Liver (tissue), 8 donors: ENCODE measurements at regions not wholly inside any gene's neighbourhood (a gene's known extent, or its start where the extent isn't known, plus 50 kb on each side); places are given as distances from the start of the nearest gene placed in this dataset.

ENCODE experiments used
- DNase-seq: peaks from one replicate; pipeline ENCODE4 v3.0.0-alpha.2; 2017; ENCODE audit warnings: low spot score
- H3K27ac ChIP-seq, 2 donors: one replicate each; pipeline ENCODE4 v1.7.0; 2013; ENCODE audit warnings: inconsistent platforms in 2 of 2, low read length in 2 of 2, control low read depth in 1 of 2, low read depth in 1 of 2, mild to moderate bottlenecking in 1 of 2
- H3K27me3 ChIP-seq, 4 donors: one replicate each; pipeline versions ENCODE4 v1.6.1 to v1.7.0; 2013; ENCODE audit warnings: low read length in 3 of 4, inconsistent platforms in 1 of 4, mild to moderate bottlenecking in 1 of 4, moderate library complexity in 1 of 4; ENCODE audit not compliant: control insufficient read depth in 4 of 4, insufficient read depth in 4 of 4
- H3K36me3 ChIP-seq, 4 donors: one replicate each; pipeline versions ENCODE4 v1.6.1 to v1.7.0; 2013; ENCODE audit warnings: low read length in 3 of 4, mild to moderate bottlenecking in 3 of 4, low read depth in 1 of 4, moderate library complexity in 1 of 4; ENCODE audit not compliant: control insufficient read depth in 4 of 4, insufficient read depth in 3 of 4
- H3K4me1 ChIP-seq, 4 donors: one replicate each; pipeline versions ENCODE4 v1.6.1 to v1.7.0; 2013; ENCODE audit warnings: low read length in 3 of 4, mild to moderate bottlenecking in 3 of 4, moderate library complexity in 1 of 4; ENCODE audit not compliant: control insufficient read depth in 4 of 4, insufficient read depth in 4 of 4
- H3K4me3 ChIP-seq, 3 donors: one replicate each; pipeline versions ENCODE4 v1.6.1 to v1.7.0; 2013; ENCODE audit warnings: low read length in 3 of 3, control low read depth in 1 of 3, low read depth in 1 of 3, mild to moderate bottlenecking in 1 of 3
- H3K9ac ChIP-seq, 2 donors: one replicate each; pipeline ENCODE4 v1.7.0; 2013; ENCODE audit warnings: low read length in 2 of 2, mild to moderate bottlenecking in 2 of 2, moderate library complexity in 2 of 2, control low read depth in 1 of 2, low read depth in 1 of 2
- H3K9me3 ChIP-seq, 4 donors: one replicate each; pipeline versions ENCODE4 v1.6.1 to v1.7.0; 2013; ENCODE audit warnings: low read length in 3 of 4; ENCODE audit not compliant: control insufficient read depth in 4 of 4
- ATF3 ChIP-seq: IDR thresholded peaks from 2 replicates; pipeline ENCODE4 v1.6.1; 2016; ENCODE audit warnings: antibody characterized with exemption
- CTCF ChIP-seq: fragments of 150-350 bp; IDR thresholded peaks from 2 replicates; pipeline ENCODE4 v1.5.1; 2017; ENCODE audit warnings: improper control_type of control experiment, low read depth, low read length; ENCODE audit not compliant: missing input control
- EGR1 ChIP-seq, 2 donors: IDR thresholded peaks; 2 replicates each; pipeline ENCODE4 v1.6.1; 2016 to 2018; ENCODE audit warnings: antibody characterized with exemption in 2 of 2, low read depth in 2 of 2
- FOXA1 ChIP-seq: IDR thresholded peaks from 2 replicates; pipeline ENCODE4 v1.6.1; 2016; ENCODE audit warnings: antibody characterized with exemption
- FOXA2 ChIP-seq: IDR thresholded peaks from 2 replicates; pipeline ENCODE4 v1.6.1; 2016; ENCODE audit warnings: antibody characterized with exemption
- GABPA ChIP-seq, 2 donors: IDR thresholded peaks in 1 of 2; conservative IDR thresholded peaks in 1 of 2; 2 replicates each; pipeline ENCODE4 v1.6.1; 2016; ENCODE audit warnings: antibody characterized with exemption in 2 of 2, mild to moderate bottlenecking in 1 of 2, moderate library complexity in 1 of 2
- HNF4A ChIP-seq, 2 donors: conservative IDR thresholded peaks; 2 replicates each; pipeline ENCODE4 v1.6.1; 2016; ENCODE audit warnings: antibody characterized with exemption in 2 of 2, mild to moderate bottlenecking in 2 of 2
- HNF4G ChIP-seq: IDR thresholded peaks from 2 replicates; pipeline ENCODE4 v1.6.1; 2016; ENCODE audit warnings: antibody characterized with exemption
- JUND ChIP-seq, 2 donors: IDR thresholded peaks; 2 replicates each; pipeline ENCODE4 v1.6.1; 2016; ENCODE audit warnings: antibody characterized with exemption in 2 of 2
- MAX ChIP-seq: IDR thresholded peaks from 2 replicates; pipeline ENCODE4 v1.6.1; 2016; ENCODE audit warnings: antibody characterized with exemption
- NR2F2 ChIP-seq: IDR thresholded peaks from 2 replicates; pipeline ENCODE4 v1.6.1; 2016; ENCODE audit warnings: antibody characterized with exemption
- RAD21 ChIP-seq, 2 donors: IDR thresholded peaks; 2 replicates each; pipeline ENCODE4 v1.6.1; 2016; ENCODE audit warnings: antibody characterized with exemption in 2 of 2, mild to moderate bottlenecking in 2 of 2
- RXRA ChIP-seq, 2 donors: IDR thresholded peaks; 2 replicates each; pipeline ENCODE4 v1.6.1; 2017 to 2018; ENCODE audit warnings: antibody characterized with exemption in 2 of 2, mild to moderate bottlenecking in 1 of 2
- SP1 ChIP-seq: IDR thresholded peaks from 2 replicates; pipeline ENCODE4 v1.6.1; 2018; ENCODE audit warnings: antibody characterized with exemption, mild to moderate bottlenecking
- TAF1 ChIP-seq: conservative IDR thresholded peaks from 2 replicates; pipeline ENCODE4 v1.6.1; 2016; ENCODE audit warnings: antibody characterized with exemption, mild to moderate bottlenecking
- YY1 ChIP-seq: IDR thresholded peaks from 2 replicates; pipeline ENCODE4 v1.6.1; 2016; ENCODE audit warnings: antibody characterized with exemption, mild to moderate bottlenecking
- ZBTB33 ChIP-seq: IDR thresholded peaks from 2 replicates; pipeline ENCODE4 v1.6.1; 2016; ENCODE audit warnings: antibody characterized with exemption
- WGBS: extraction: QIAGEN DNeasy Blood & Tissue Kit; methylation state at CpG from one replicate; pipeline ENCODE4 v1.1.7; 2013; 5-methylcytosine and 5-hydroxymethylcytosine counted together
- donor health status: healthy.
- donor health status: healthy.
- donor health status: healthy.
- donor health status: healthy.
- donor health status: healthy.

- TF ChIP-seq MAX, result no peak
- no peak for TF ChIP-seq JUND (IDR thresholded peaks at IDR 0.05)
- TF ChIP-seq SP1, result no peak
- no peak for TF ChIP-seq EGR1 (IDR thresholded peaks at IDR 0.05; ENCODE audit: low read depth in 2 of 2)
- TF ChIP-seq TAF1, result no peak
- no peak for TF ChIP-seq HNF4A (conservative IDR thresholded peaks at IDR 0.05)
- no peak for TF ChIP-seq NR2F2
- no peak for TF ChIP-seq ZBTB33
- no peak for TF ChIP-seq RAD21 (IDR thresholded peaks at IDR 0.05)
Observed at GRCh38 chr1:195903203-195903602, 705.0 kb downstream of the KCNT2 start (continued).

GRCh38 chr1:195902779-195903178 lies 705.5 kb downstream of the KCNT2 start:
- Histone ChIP-seq H3K27ac (no peak overlapping the region), H3K4me1 (no peaks in the 10 kb centered on the region), H3K36me3 (no peaks in the 10 kb centered on the region), H3K4me3 (no peak overlapping the region), H3K27me3 (peaks cover 0 to 3% (median 0%) of the 10 kb centered on the region in 4 donors), H3K9ac (no peak overlapping the region), H3K9me3 (no peaks in the 10 kb centered on the region)
- DNase-seq, result no peak
- WGBS, result 78% methylated on average over 4 of the region's 4 CpGs
- TF ChIP-seq SP1 (no peak), CTCF (no peak), YY1 (no peak), MAX (no peak), TAF1 (no peak), HNF4A (conservative IDR thresholded peaks at IDR 0.05) (no peak), FOXA1 (no peak), RAD21 (IDR thresholded peaks at IDR 0.05) (no peak), HNF4G (no peak), GABPA (IDR thresholded peaks at IDR 0.05 in 1 of 2, conservative IDR thresholded peaks at IDR 0.05 in 1 of 2) (no peak), FOXA2 (no peak), ATF3 (no peak), ZBTB33 (no peak), RXRA (IDR thresholded peaks at IDR 0.05) (no peak), EGR1 (IDR thresholded peaks at IDR 0.05; ENCODE audit: low read depth in 2 of 2) (no peak)
